Ectodermal cell (in vitro differentiated cells): ENCODE measurements at regions not wholly inside any gene's neighbourhood (a gene's known extent, or its start where the extent isn't known, plus 50 kb on each side); places are given as distances from the start of the nearest gene placed in this dataset.

Experiments
- H3K27ac ChIP-seq: 2 replicates; pipeline ENCODE4 v1.7.0; 2013; ENCODE audit warnings: mild to moderate bottlenecking, low read depth, low read length; ENCODE audit not compliant: insufficient read depth, poor library complexity, severe bottlenecking
- H3K27me3 ChIP-seq: 2 replicates; pipeline ENCODE4 v1.7.0; 2013; ENCODE audit warnings: mild to moderate bottlenecking, low read length; ENCODE audit not compliant: insufficient read depth, control insufficient read depth, poor library complexity, severe bottlenecking
- H3K36me3 ChIP-seq: one replicate; pipeline ENCODE4 v1.7.0; 2013; ENCODE audit warnings: low read length; ENCODE audit not compliant: control insufficient read depth, insufficient read depth
- H3K4me1 ChIP-seq: one replicate; pipeline ENCODE4 v1.7.0; 2013; ENCODE audit warnings: low read length; ENCODE audit not compliant: control insufficient read depth, insufficient read depth
- H3K4me3 ChIP-seq: 2 replicates; pipeline ENCODE4 v1.7.0; 2013; ENCODE audit warnings: low read depth, low read length, control low read depth; ENCODE audit not compliant: insufficient read depth
- H3K9me3 ChIP-seq: 2 replicates; pipeline ENCODE4 v1.7.0; 2013; ENCODE audit warnings: mild to moderate bottlenecking, low read length, moderate library complexity; ENCODE audit not compliant: control insufficient read depth
- WGBS, 2 experiments: methylation state at CpG; one replicate each; pipeline ENCODE4 v1.1.7; 2013; ENCODE audit warnings: missing lambda C conversion rate in 2 of 2; 5-methylcytosine and 5-hydroxymethylcytosine counted together

GRCh38 chr10:8998751-8999150 is 944.3 kb downstream of the GATA3 start:
- no peaks in the 10 kb centered on the region for H3K36me3 ChIP-seq
- no peaks in the 10 kb centered on the region for H3K9me3 ChIP-seq
- no peak overlapping the region for H3K27ac ChIP-seq
- no peaks in the 10 kb centered on the region for H3K4me1 ChIP-seq
- H3K4me3 ChIP-seq, result no peak overlapping the region
- no peaks in the 10 kb centered on the region for H3K27me3 ChIP-seq

- Histone ChIP-seq H3K9me3 (no peaks in the 10 kb centered on the region), H3K27ac (no peak overlapping the region), H3K27me3 (no peaks in the 10 kb centered on the region), H3K4me1 (no peaks in the 10 kb centered on the region), H3K4me3 (no peak overlapping the region), H3K36me3 (no peaks in the 10 kb centered on the region)
- 92 to 100% methylated on average over 2 to 4 of the region's 4 CpGs for WGBS, 2 experiments
These were observed 948.6 kb downstream of the GATA3 start for GRCh38 chr10:9003122-9003521.

GRCh38 chr10:9004736-9005135 is 950.2 kb downstream of the GATA3 start:
- Histone ChIP-seq H3K27me3 (no peaks in the 10 kb centered on the region), H3K4me1 (no peaks in the 10 kb centered on the region), H3K4me3 (no peak overlapping the region), H3K9me3 (no peaks in the 10 kb centered on the region), H3K27ac (no peak overlapping the region), H3K36me3 (no peaks in the 10 kb centered on the region)
- 93 to 95% methylated on average over 6 of the region's 6 CpGs for WGBS, 2 experiments

- Histone ChIP-seq H3K4me3 (no peak overlapping the region), H3K27me3 (no peaks in the 10 kb centered on the region), H3K36me3 (no peaks in the 10 kb centered on the region), H3K4me1 (no peaks in the 10 kb centered on the region), H3K9me3 (no peaks in the 10 kb centered on the region), H3K27ac (no peak overlapping the region)
- 91 to 92% methylated on average over 8 to 9 of the region's 9 CpGs for WGBS, 2 experiments
These were observed 955.0 kb downstream of the GATA3 start for GRCh38 chr10:9009505-9009904.

GRCh38 chr10:9010093-9010492 is 955.6 kb downstream of the GATA3 start:
- WGBS, 2 experiments, result 78% methylated on average over 1 of the region's 1 CpG; no CpG with 5 or more reads in 1 of the 2 experiments
- H3K4me3 ChIP-seq, result no peak overlapping the region
- H3K27ac ChIP-seq, result no peak overlapping the region
- no peaks in the 10 kb centered on the region for H3K27me3 ChIP-seq
- H3K4me1 ChIP-seq, result no peaks in the 10 kb centered on the region
- H3K9me3 ChIP-seq, result no peaks in the 10 kb centered on the region
- no peaks in the 10 kb centered on the region for H3K36me3 ChIP-seq

GRCh38 chr10:9010931-9011670 is 956.6 kb downstream of the GATA3 start:
- H3K4me3 ChIP-seq, result no peak overlapping the region
- no peak overlapping the region for H3K27ac ChIP-seq
- no peaks in the 10 kb centered on the region for H3K4me1 ChIP-seq
- 92 to 95% methylated on average over 3 to 4 of the region's 5 CpGs for WGBS, 2 experiments
- H3K36me3 ChIP-seq, result no peaks in the 10 kb centered on the region
- no peaks in the 10 kb centered on the region for H3K9me3 ChIP-seq
- no peaks in the 10 kb centered on the region for H3K27me3 ChIP-seq

GRCh38 chr10:9012312-9012711 is 957.8 kb downstream of the GATA3 start:
- no peaks in the 10 kb centered on the region for H3K4me1 ChIP-seq
- no peak overlapping the region for H3K4me3 ChIP-seq
- H3K27me3 ChIP-seq, result no peaks in the 10 kb centered on the region
- H3K27ac ChIP-seq, result no peak overlapping the region
- no peaks in the 10 kb centered on the region for H3K9me3 ChIP-seq
- no peaks in the 10 kb centered on the region for H3K36me3 ChIP-seq
- 95% methylated on average over 1 of the region's 1 CpG for WGBS, 2 experiments

- Histone ChIP-seq H3K9me3 (no peaks in the 10 kb centered on the region), H3K4me1 (no peaks in the 10 kb centered on the region), H3K36me3 (no peaks in the 10 kb centered on the region), H3K27me3 (no peaks in the 10 kb centered on the region), H3K27ac (no peak overlapping the region), H3K4me3 (no peak overlapping the region)
- WGBS, 2 experiments, result 98 to 100% methylated on average over 1 to 2 of the region's 2 CpGs
These were observed 960.5 kb downstream of the GATA3 start for GRCh38 chr10:9015005-9015404.

GRCh38 chr10:9015447-9015846 is 961.0 kb downstream of the GATA3 start:
- WGBS, 2 experiments, result 89 to 100% methylated on average over 1 of the region's 2 CpGs
- Histone ChIP-seq H3K4me1 (no peaks in the 10 kb centered on the region), H3K9me3 (no peaks in the 10 kb centered on the region), H3K36me3 (no peaks in the 10 kb centered on the region), H3K27me3 (no peaks in the 10 kb centered on the region), H3K27ac (no peak overlapping the region), H3K4me3 (no peak overlapping the region)

GRCh38 chr10:9016930-9017329 is 962.4 kb downstream of the GATA3 start:
- Histone ChIP-seq H3K27ac (no peak overlapping the region), H3K36me3 (no peaks in the 10 kb centered on the region), H3K9me3 (no peaks in the 10 kb centered on the region), H3K27me3 (no peaks in the 10 kb centered on the region), H3K4me1 (no peaks in the 10 kb centered on the region), H3K4me3 (no peak overlapping the region)
- 96% methylated on average over 4 of the region's 4 CpGs for WGBS, 2 experiments
